AG09309 (cell line): ENCODE measurements at regions not wholly inside any gene's neighbourhood (a gene's known extent, or its start where the extent isn't known, plus 50 kb on each side); places are given as distances from the start of the nearest gene placed in this dataset.
A peak's percentile ranks its signal among the peaks of the same experiment; 100 is the strongest.

ENCODE experiments used
- DNase-seq: peaks from one replicate; pipeline ENCODE4 v3.0.0-alpha.2; 2010; ENCODE audit warnings: low read depth
- H3K4me3 ChIP-seq: 2 replicates; pipeline ENCODE4 v1.5.1; 2011; ENCODE audit warnings: mild to moderate bottlenecking, low read depth, low read length, moderate library complexity; ENCODE audit not compliant: control insufficient read depth
- TF ChIP-seq, protein P1 (sequence below): IDR thresholded peaks from 2 replicates; pipeline ENCODE4 v1.5.1; 2011; ENCODE audit warnings: mild to moderate bottlenecking, low read depth, low read length, inconsistent platforms; ENCODE audit not compliant: insufficient read depth, control insufficient read depth; ENCODE audit errors: missing control alignments

DNA sequence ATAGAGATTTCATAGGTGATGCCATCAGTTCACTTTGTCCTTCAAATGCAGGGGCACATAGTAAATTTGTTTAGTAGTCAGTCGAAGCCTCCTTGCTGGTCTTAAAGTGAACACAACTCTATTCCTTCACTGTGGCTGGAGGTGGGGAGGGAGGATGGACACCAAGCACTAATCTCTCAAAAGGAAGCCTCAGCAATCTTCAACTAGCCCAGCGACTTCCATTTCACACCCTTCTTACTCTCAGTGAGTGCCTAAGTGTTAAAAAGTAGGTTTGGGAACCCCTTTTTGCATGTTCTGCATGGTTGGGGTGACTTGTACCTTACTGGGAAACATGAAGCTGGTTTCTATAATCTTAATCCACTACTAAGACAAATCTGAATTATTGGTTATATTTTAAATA is 96.0 kb upstream of the GUCY1A1 start:
- no peak for DNase-seq
- TF ChIP-seq, protein P1, sequence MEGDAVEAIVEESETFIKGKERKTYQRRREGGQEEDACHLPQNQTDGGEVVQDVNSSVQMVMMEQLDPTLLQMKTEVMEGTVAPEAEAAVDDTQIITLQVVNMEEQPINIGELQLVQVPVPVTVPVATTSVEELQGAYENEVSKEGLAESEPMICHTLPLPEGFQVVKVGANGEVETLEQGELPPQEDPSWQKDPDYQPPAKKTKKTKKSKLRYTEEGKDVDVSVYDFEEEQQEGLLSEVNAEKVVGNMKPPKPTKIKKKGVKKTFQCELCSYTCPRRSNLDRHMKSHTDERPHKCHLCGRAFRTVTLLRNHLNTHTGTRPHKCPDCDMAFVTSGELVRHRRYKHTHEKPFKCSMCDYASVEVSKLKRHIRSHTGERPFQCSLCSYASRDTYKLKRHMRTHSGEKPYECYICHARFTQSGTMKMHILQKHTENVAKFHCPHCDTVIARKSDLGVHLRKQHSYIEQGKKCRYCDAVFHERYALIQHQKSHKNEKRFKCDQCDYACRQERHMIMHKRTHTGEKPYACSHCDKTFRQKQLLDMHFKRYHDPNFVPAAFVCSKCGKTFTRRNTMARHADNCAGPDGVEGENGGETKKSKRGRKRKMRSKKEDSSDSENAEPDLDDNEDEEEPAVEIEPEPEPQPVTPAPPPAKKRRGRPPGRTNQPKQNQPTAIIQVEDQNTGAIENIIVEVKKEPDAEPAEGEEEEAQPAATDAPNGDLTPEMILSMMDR, result no peak
- no peak overlapping the region for H3K4me3 ChIP-seq

DNA sequence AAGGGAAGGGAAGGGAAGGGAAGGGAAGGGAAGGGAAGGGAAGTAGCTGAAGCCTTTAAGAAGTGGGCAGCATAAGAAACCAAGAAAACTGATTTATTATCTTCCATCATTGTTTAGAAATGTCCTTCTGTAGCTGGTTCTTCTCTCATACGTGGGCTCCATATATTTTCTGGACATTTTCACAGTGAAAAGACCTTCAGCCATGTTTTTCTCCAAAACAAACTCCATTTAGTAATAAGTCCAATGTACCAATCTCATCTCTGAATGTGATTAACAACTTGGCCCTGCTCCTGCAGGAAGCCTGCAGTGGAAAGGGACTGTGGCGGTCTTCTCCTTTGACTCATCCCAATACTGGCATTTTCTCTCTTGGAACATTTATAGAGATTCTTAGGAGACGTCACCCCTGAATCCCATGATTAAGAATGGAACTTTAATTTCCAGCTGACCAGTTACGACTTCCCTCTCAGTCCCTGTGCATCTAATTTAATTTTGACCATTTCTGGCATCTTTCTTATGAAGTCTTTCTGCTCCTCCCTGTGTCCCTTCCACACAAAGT is 96.6 kb upstream of the GUCY1A1 start:
- peak; percentile 75 for DNase-seq
- no peak overlapping the region for H3K4me3 ChIP-seq
- TF ChIP-seq, protein P1, result no peak

DNA sequence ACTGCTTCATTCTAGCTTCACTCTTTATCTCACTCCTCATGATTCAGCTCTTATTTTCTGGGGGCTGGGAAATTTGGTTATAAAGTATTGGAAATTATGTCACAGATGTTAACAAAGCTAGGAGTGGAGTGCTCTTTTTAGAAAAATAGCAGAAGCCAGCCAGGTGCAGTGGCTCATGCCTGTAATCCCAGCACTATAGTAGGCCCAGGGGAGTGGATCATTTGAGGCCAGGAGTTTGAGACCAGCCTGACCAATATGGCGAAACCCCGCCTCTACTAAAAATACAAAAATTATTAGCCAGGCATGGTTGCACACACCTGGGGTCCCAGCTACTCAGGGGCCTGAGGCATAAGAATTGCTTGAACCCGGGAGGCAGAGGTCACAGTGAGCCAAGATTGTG is 97.2 kb upstream of the GUCY1A1 start:
- DNase-seq, result no peak
- TF ChIP-seq, protein P1, result no peak
- no peak overlapping the region for H3K4me3 ChIP-seq

DNA sequence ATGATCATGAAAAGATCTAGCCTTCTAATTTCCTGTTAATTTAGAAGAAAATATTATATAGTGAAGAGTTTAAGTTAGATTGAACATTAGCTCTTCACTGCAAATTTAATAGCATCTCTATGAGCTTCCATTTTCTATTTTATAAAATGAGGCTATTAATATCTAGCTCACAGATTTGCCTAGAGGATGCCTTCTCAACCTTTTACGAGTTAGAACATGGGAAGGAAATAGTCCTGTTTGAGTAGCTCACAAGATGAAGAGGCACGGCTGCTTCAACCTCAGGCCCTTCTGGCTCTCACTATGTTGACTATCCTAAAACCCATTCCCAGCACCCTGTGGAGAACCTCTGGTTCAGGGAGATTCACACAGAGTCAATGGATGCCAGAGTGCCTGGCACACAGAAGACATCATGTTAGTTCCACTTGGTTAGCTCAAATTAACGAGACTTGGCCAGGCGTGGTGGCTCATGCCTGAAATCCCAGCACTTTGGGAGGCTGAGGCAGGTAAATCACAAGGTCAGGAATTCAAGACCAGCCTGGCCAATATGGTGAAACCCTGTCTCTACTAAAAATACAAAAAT is 97.9 kb upstream of the GUCY1A1 start:
- no peak overlapping the region for H3K4me3 ChIP-seq
- DNase-seq, result no peak
- TF ChIP-seq, protein P1, result no peak

DNA sequence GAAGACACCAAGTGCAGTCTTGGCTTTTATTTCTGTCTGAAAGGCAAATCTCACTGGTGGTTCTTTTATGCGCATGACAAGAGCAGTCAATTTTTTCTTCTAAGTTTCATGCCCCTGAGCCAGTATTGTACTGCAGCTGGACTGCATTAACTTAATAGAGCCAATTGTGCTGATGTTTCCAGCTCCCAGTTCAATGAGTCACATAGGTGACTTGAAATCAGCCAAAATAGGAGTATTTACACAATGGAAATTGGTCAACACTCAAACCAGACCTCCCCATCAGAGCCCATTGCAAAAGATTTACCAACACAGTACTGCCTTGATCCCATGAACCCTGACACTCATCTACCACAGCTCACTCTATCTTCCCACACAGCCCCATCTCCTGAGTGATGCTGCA is 100.3 kb upstream of the GUCY1A1 start:
- DNase-seq, result peak; percentile 89
- H3K4me3 ChIP-seq, result no peak overlapping the region
- TF ChIP-seq, protein P1, result no peak

DNA sequence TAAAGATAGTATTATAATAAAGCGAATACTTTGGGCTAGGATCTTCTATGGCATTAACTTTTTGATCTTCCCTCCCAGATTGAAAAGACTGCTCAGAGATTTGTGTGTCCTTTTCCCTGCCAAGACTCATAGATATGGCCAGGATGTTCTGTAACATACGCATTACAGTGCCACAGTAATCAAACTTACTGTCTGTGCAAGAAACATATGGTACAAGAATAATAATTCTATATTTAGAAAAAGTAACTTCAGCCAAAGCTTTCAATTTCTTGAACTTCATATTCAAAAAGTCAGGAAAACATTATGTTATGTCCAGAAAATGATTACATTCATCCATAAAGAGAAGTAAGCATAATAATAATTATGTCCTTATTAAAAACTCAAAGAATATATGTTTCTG is 100.9 kb upstream of the GUCY1A1 start:
- TF ChIP-seq, protein P1, result no peak
- H3K4me3 ChIP-seq, result no peak overlapping the region
- no peak for DNase-seq
